ENCODE measurements at regions not wholly inside any gene's neighbourhood (a gene's known extent, or its start where the extent isn't known, plus 50 kb on each side); places are given as distances from the start of the nearest gene placed in this dataset.

DNA sequence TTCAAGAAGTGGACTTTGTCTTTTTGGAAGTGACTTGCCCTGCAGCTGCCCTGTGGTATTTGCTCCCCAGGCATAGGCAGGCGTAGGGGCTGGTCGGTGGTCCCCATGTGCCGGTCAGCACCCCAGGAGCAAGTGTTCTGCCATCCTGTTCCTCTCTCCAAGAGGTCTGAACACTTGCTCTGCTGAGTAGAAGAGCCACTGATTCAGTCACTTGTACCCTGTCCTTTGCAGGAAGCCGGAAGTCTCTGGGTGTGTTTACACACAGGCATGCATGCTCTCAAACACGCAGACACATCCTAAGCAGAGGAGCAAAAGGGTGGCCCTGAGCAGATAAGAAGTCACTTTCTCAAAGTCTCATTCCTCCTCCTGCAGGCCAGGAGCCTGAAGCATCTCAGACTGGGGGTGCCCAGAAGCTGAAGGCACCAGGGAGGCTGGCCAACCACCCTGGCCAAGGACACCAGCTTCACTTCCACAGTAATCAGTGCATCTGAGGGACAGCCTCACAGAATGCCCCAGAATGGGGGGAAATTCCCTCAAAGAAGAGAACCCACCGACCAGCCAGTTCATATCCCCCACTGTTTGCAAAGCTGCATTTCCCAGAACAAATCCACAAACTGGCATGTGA, 88.7 kb upstream of the POMGNT2 start:
- TF ChIP-seq, protein P1, sequence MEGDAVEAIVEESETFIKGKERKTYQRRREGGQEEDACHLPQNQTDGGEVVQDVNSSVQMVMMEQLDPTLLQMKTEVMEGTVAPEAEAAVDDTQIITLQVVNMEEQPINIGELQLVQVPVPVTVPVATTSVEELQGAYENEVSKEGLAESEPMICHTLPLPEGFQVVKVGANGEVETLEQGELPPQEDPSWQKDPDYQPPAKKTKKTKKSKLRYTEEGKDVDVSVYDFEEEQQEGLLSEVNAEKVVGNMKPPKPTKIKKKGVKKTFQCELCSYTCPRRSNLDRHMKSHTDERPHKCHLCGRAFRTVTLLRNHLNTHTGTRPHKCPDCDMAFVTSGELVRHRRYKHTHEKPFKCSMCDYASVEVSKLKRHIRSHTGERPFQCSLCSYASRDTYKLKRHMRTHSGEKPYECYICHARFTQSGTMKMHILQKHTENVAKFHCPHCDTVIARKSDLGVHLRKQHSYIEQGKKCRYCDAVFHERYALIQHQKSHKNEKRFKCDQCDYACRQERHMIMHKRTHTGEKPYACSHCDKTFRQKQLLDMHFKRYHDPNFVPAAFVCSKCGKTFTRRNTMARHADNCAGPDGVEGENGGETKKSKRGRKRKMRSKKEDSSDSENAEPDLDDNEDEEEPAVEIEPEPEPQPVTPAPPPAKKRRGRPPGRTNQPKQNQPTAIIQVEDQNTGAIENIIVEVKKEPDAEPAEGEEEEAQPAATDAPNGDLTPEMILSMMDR (IDR thresholded peaks at IDR 0.05; ENCODE audit: low read depth, low read length, missing control alignments): no peak
- DNase-seq (ENCODE audit: extremely low read depth, low read depth): no peak
- no peak overlapping the region for H3K4me3 ChIP-seq (replicated peaks; ENCODE audit: low read depth, low read length)

GRCh38 chr3:43194069-43194468, 88.2 kb upstream of the POMGNT2 start:
- TF ChIP-seq, protein P1 (IDR thresholded peaks at IDR 0.05; ENCODE audit: low read depth, low read length, missing control alignments): no peak
- H3K4me3 ChIP-seq (replicated peaks; ENCODE audit: low read depth, low read length): no peak overlapping the region
- DNase-seq (ENCODE audit: extremely low read depth, low read depth): no peak

- TF ChIP-seq, protein P1 (IDR thresholded peaks at IDR 0.05; ENCODE audit: low read depth, low read length, missing control alignments): no peak
These were observed 86.1 kb upstream of the POMGNT2 start for GRCh38 chr3:43192028-43192427.

DNA sequence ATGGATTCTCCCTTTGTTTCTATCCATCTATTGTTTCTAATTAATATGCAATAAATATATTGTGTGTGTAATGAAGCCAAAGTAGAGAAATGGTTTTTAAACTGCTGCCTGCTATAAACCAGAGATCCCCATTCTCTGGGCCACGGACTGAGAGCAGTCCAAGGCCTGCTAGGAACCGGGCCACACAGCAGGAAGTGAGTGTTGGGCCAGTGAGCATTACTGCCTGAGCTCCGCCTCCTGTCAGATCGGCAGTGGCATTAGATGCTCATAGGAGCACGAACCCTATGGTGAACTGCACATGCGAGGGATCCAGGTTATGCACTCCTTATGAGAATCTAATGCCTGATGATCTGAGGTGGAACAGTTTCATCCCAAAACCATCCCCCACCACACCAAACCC, 85.2 kb upstream of the POMGNT2 start:
- no peak for DNase-seq (ENCODE audit: extremely low read depth, low read depth)
- H3K4me3 ChIP-seq (replicated peaks; ENCODE audit: low read depth, low read length): no peak overlapping the region
- TF ChIP-seq, protein P1 (IDR thresholded peaks at IDR 0.05; ENCODE audit: low read depth, low read length, missing control alignments): no peak

More at GRCh38 chr3:43192028-43192427, 86.1 kb upstream of the POMGNT2 start:
- no peak overlapping the region for H3K4me3 ChIP-seq (replicated peaks; ENCODE audit: low read depth, low read length)
- DNase-seq (ENCODE audit: extremely low read depth, low read depth): no peak

DNA sequence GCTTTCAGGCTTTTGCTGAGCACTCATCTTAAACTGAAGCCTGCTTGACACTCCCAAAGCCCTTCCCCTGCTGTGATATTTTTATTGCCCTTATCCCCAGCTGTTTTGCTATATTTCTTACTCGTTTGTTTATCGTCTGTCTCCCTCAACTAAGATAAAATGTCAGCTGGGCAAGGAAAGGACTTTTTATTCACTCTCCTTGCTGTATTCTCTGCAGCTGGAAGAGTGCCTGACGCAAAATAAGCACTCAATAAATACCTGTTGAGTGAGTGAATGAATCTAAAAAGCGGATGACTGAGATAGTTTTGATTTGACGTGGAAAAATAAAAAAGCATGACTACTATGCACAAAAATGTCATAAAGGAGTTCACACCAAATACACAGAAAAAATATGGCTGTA, 84.8 kb upstream of the POMGNT2 start:
- no peak overlapping the region for H3K4me3 ChIP-seq (replicated peaks; ENCODE audit: low read depth, low read length)
- peak; percentile 63 for DNase-seq (ENCODE audit: extremely low read depth, low read depth)
- TF ChIP-seq, protein P1 (IDR thresholded peaks at IDR 0.05; ENCODE audit: low read depth, low read length, missing control alignments): no peak

GRCh38 chr3:43187836-43188479, 82.1 kb upstream of the POMGNT2 start:
- TF ChIP-seq, protein P1 (IDR thresholded peaks at IDR 0.05; ENCODE audit: low read depth, low read length, missing control alignments): no peak
- no peak for DNase-seq (ENCODE audit: extremely low read depth, low read depth)

More at GRCh38 chr3:43187836-43188479, 82.1 kb upstream of the POMGNT2 start:
- no peak overlapping the region for H3K4me3 ChIP-seq (replicated peaks; ENCODE audit: low read depth, low read length)

Measured in HFF-Myc (cell line).